ENCODE measurements at regions not wholly inside any gene's neighbourhood (a gene's known extent, or its start where the extent isn't known, plus 50 kb on each side); places are given as distances from the start of the nearest gene placed in this dataset.

DNA sequence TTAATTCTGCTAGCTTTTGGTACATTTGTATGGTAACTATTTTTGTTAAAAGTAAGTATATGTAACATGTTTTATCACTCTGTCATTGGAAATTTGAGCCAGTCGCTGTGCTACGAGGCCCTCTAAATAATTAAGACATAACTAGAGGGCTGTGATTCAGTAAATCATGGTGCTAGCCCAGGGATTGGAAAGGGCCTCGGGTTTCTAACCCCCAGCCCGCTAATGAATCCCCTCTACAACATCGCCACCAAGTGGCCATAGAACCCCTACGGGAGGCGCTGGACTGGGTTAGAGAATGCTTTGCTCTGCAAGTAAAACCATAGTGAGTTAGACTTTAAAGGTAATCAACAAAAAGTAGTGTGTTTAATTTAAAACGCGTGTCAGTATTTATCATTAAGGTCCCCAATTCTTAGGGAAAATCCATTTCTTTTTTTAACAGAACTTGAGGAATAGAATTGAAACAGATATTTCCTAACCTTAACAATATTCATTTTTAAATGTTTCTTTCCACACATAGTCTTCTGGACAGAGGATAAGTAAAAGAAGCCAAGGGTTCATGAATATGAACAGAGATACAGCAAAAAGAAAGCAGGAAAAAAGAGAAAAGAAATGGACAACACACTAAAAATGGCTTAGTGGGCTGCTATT is 744.7 kb downstream of the EPHA3 start:
- WGBS, 2 donors: 21 to 22% methylated on average over 9 of the region's 9 CpGs
- TF ChIP-seq POLR2A (IDR thresholded peaks at IDR 0.05) (no peak), CTCF (IDR thresholded peaks at IDR 0.05) (no peak)
- H3K4me3 ChIP-seq (ENCODE audit: low read depth, poor library complexity, severe bottlenecking): no peak overlapping the region
- intact Hi-C loops (cut with DNase I; ENCODE audit: low total_unique reads): no loop called here
- DNase-seq (ENCODE audit: low spot score in 2 of 2): no peak

GRCh38 chr3:89859757-89860156 is 752.3 kb downstream of the EPHA3 start:
- no peak for DNase-seq (ENCODE audit: low spot score in 2 of 2)
- H3K4me3 ChIP-seq (ENCODE audit: low read depth, poor library complexity, severe bottlenecking): no peak overlapping the region
- TF ChIP-seq POLR2A (IDR thresholded peaks at IDR 0.05) (no peak), CTCF (IDR thresholded peaks at IDR 0.05) (no peak)
- intact Hi-C loops (cut with DNase I; ENCODE audit: low total_unique reads): no loop called here
- 68 to 70% methylated on average over 2 of the region's 2 CpGs for WGBS, 2 donors

GRCh38 chr3:89867286-89867685 is 759.9 kb downstream of the EPHA3 start:
- TF ChIP-seq POLR2A (IDR thresholded peaks at IDR 0.05) (no peak), CTCF (IDR thresholded peaks at IDR 0.05) (no peak)
- WGBS, 2 donors: 77 to 94% methylated on average over 1 of the region's 1 CpG
- H3K4me3 ChIP-seq (ENCODE audit: low read depth, poor library complexity, severe bottlenecking): no peak overlapping the region
- no peak for DNase-seq (ENCODE audit: low spot score in 2 of 2)
- intact Hi-C loops (cut with DNase I; ENCODE audit: low total_unique reads): no loop called here

DNA sequence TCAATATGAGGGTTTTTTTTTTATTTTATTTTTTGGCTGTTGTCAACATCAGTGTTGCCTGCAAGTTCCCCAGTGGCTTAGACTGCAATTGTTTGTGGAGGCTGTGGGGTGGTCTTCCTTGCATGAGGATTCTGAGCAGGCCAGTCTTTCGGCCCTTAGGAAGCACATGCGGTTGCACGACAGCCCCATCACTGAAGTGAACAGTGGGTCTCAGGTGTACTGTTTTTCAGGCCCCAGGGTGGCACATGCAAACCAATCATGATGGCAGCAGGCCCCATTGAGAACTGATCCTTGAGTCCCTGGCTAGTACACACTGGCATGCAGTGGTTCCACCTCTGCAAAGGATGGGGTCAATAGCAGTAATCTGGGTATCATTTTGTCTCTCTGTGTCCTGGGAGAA is 768.7 kb downstream of the EPHA3 start:
- no peak for TF ChIP-seq CTCF (IDR thresholded peaks at IDR 0.05)
- DNase-seq (ENCODE audit: low spot score in 2 of 2): no peak
- 93% methylated on average over 3 of the region's 3 CpGs for WGBS, 2 donors
- no peak overlapping the region for H3K4me3 ChIP-seq (ENCODE audit: low read depth, poor library complexity, severe bottlenecking)
- intact Hi-C loops (cut with DNase I; ENCODE audit: low total_unique reads): no loop called here

- H3K4me3 ChIP-seq (ENCODE audit: low read depth, poor library complexity, severe bottlenecking): no peak overlapping the region
- WGBS, 2 donors: 72 to 74% methylated on average over 2 of the region's 2 CpGs
- no peak for DNase-seq (ENCODE audit: low spot score in 2 of 2)
- intact Hi-C loops (cut with DNase I; ENCODE audit: low total_unique reads): no loop called here
- TF ChIP-seq POLR2A (IDR thresholded peaks at IDR 0.05) (no peak), CTCF (IDR thresholded peaks at IDR 0.05) (no peak)
These were observed 769.8 kb downstream of the EPHA3 start for GRCh38 chr3:89877230-89877629.

- DNase-seq (ENCODE audit: low spot score in 2 of 2): no peak
- H3K4me3 ChIP-seq (ENCODE audit: low read depth, poor library complexity, severe bottlenecking): no peak overlapping the region
- TF ChIP-seq CTCF (IDR thresholded peaks at IDR 0.05) (no peak), POLR2A (IDR thresholded peaks at IDR 0.05) (no peak)
- intact Hi-C loops (cut with DNase I; ENCODE audit: low total_unique reads): no loop called here
These were observed 782.0 kb downstream of the EPHA3 start for GRCh38 chr3:89889386-89889785.
